ENCODE measurements at regions not wholly inside any gene's neighbourhood (a gene's known extent, or its start where the extent isn't known, plus 50 kb on each side); places are given as distances from the start of the nearest gene placed in this dataset.

DNA sequence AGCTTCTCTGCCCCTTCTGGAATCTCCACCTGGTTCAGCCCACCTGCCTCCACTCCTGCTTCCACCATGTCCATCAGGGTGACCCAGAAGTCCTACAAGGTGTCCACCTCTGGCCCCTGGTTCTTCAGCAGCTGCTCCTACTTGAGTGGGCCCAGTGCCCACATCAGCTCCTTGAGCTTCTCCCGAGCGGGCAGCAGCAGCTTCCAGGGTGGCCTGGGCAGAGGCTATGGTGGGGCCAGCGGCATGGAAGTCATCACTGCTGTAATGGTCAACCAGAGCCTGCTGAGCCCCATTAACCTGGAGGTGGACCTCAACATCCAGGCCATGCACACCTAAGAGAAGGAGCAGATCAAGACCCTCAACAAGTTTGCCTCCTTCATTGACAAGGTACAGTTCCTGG, 74.4 kb upstream of the ZXDA start:
- Histone ChIP-seq H3K4me3 (no peak overlapping the region), H3K4me2 (ENCODE audit: insufficient read depth, low read length) (no peak overlapping the region), H3K9me1 (ENCODE audit: control insufficient read depth, insufficient read depth, low read length) (no peaks in the 10 kb centered on the region), H3K27me3 (ENCODE audit: control insufficient read depth in 2 of 2, insufficient read depth in 2 of 2, low read length in 2 of 2) (no peaks in the 10 kb centered on the region), H3K9ac (ENCODE audit: insufficient read depth in 1 of 2, low read depth in 2 of 2, low read length in 2 of 2) (no peak overlapping the region), H4K20me1 (replicated peaks; ENCODE audit: control insufficient read depth, insufficient read depth, low read length) (no peaks in the 10 kb centered on the region), H3K27ac (ENCODE audit: extremely low read depth, low read depth, low read length) (no peak overlapping the region), H2AFZ (ENCODE audit: low read depth, low read length) (no peak overlapping the region), H3K36me3 (ENCODE audit: control insufficient read depth, insufficient read depth, low read length) (no peaks in the 10 kb centered on the region), H3K79me2 (ENCODE audit: control insufficient read depth, insufficient read depth, low read length) (no peaks in the 10 kb centered on the region), H3K9me3 (replicated peaks; ENCODE audit: control insufficient read depth, insufficient read depth, low read depth, low read length) (no peaks in the 10 kb centered on the region), H3K4me1 (replicated peaks in 1 of 2; ENCODE audit: control insufficient read depth in 2 of 2, insufficient read depth in 2 of 2, low read length in 2 of 2) (no peaks in the 10 kb centered on the region)
- POLR2A ChIA-PET = no interaction called here
- CTCF ChIA-PET (ENCODE audit: low intra/inter-chr PET ratio) = no interaction called here
- intact Hi-C loops (cut with micrococcal nuclease) = no loop called here
- WGBS (ENCODE audit: insufficient coverage, low coverage, missing lambda C conversion rate) = 0% methylated on average over 2 of the region's 3 CpGs
- in situ Hi-C loops (cut with MboI) = no loop called here
- FAIRE-seq = no peak
- no peak for ATAC-seq
- TF ChIP-seq ZNF778 (CRISPR knock-in tag; IDR thresholded peaks at IDR 0.05) (no peak), RBM25 (IDR thresholded peaks at IDR 0.05; ENCODE audit: low read depth, low read length, severe bottlenecking) (no peak), ZSCAN29 (IDR thresholded peaks at IDR 0.05) (no peak), GABPA (tag; conservative IDR thresholded peaks at IDR 0.05; ENCODE audit: low read depth) (no peak), SIRT6 (IDR thresholded peaks at IDR 0.05; ENCODE audit: low read depth, low read length) (no peak), FOSL1 (tag; conservative IDR thresholded peaks at IDR 0.05) (no peak), WHSC1 (IDR thresholded peaks at IDR 0.05; ENCODE audit: low read length) (no peak), SRSF7 (optimal IDR thresholded peaks at IDR 0.05; ENCODE audit: low read depth, low read length) (no peak), SIN3B (IDR thresholded peaks at IDR 0.05; ENCODE audit: low read depth) (no peak), ZNF76 (CRISPR knock-in tag; IDR thresholded peaks at IDR 0.05; ENCODE audit: borderline replicate concordance) (no peak), TARDBP (IDR thresholded peaks at IDR 0.05) (no peak), TAF15 (IDR thresholded peaks at IDR 0.05; ENCODE audit: low read depth, low read length) (no peak), FOXA3 (CRISPR knock-in tag; conservative IDR thresholded peaks at IDR 0.05 in 1 of 2, IDR thresholded peaks at IDR 0.05 in 1 of 2) (no peak), ZNF239 (CRISPR knock-in tag; IDR thresholded peaks at IDR 0.05) (no peak)
- TF ChIP-seq, protein P1, sequence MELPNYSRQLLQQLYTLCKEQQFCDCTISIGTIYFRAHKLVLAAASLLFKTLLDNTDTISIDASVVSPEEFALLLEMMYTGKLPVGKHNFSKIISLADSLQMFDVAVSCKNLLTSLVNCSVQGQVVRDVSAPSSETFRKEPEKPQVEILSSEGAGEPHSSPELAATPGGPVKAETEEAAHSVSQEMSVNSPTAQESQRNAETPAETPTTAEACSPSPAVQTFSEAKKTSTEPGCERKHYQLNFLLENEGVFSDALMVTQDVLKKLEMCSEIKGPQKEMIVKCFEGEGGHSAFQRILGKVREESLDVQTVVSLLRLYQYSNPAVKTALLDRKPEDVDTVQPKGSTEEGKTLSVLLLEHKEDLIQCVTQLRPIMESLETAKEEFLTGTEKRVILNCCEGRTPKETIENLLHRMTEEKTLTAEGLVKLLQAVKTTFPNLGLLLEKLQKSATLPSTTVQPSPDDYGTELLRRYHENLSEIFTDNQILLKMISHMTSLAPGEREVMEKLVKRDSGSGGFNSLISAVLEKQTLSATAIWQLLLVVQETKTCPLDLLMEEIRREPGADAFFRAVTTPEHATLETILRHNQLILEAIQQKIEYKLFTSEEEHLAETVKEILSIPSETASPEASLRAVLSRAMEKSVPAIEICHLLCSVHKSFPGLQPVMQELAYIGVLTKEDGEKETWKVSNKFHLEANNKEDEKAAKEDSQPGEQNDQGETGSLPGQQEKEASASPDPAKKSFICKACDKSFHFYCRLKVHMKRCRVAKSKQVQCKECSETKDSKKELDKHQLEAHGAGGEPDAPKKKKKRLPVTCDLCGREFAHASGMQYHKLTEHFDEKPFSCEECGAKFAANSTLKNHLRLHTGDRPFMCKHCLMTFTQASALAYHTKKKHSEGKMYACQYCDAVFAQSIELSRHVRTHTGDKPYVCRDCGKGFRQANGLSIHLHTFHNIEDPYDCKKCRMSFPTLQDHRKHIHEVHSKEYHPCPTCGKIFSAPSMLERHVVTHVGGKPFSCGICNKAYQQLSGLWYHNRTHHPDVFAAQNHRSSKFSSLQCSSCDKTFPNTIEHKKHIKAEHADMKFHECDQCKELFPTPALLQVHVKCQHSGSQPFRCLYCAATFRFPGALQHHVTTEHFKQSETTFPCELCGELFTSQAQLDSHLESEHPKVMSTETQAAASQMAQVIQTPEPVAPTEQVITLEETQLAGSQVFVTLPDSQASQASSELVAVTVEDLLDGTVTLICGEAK (IDR thresholded peaks at IDR 0.05) = no peak
- TF ChIP-seq, protein P1 (CRISPR knock-in tag; IDR thresholded peaks at IDR 0.05) = no peak
- TF ChIP-seq, protein P2, sequence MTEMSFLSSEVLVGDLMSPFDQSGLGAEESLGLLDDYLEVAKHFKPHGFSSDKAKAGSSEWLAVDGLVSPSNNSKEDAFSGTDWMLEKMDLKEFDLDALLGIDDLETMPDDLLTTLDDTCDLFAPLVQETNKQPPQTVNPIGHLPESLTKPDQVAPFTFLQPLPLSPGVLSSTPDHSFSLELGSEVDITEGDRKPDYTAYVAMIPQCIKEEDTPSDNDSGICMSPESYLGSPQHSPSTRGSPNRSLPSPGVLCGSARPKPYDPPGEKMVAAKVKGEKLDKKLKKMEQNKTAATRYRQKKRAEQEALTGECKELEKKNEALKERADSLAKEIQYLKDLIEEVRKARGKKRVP (CRISPR knock-in tag; IDR thresholded peaks at IDR 0.05) = no peak
- DNase-seq (ENCODE audit: extremely low read depth in 1 of 4, low spot score in 3 of 4) = no peak
- BruUV-seq (replicated peaks) = no TSS peak
